Keratinocyte (primary cell): ENCODE measurements at regions not wholly inside any gene's neighbourhood (a gene's known extent, or its start where the extent isn't known, plus 50 kb on each side); places are given as distances from the start of the nearest gene placed in this dataset.
A peak's percentile ranks its signal among the peaks of the same experiment; 100 is the strongest.

Source experiments
- DNase-seq: peaks from one replicate; pipeline ENCODE4 v3.0.0-alpha.2; 2011; ENCODE audit warnings: low read depth, missing footprints, low spot score
- FAIRE-seq: peaks from 2 replicates; lab custom pipeline; 2011; peaks lifted over from hg19 to GRCh38; lab: Jason Lieb, UNC
- H2AFZ ChIP-seq: 2 replicates; pipeline ENCODE4 v1.6.0; 2012; ENCODE audit warnings: low read length, control low read depth, inconsistent platforms; ENCODE audit not compliant: control insufficient read depth
- H3K27ac ChIP-seq: 2 replicates; pipeline ENCODE4 v1.5.1; 2011; ENCODE audit warnings: low read length; ENCODE audit not compliant: control insufficient read depth, insufficient read depth
- H3K27me3 ChIP-seq: 3 replicates; pipeline ENCODE4 v1.6.0; 2011; ENCODE audit warnings: low read length; ENCODE audit not compliant: control insufficient read depth, insufficient read depth; ENCODE audit errors: extremely low read depth
- H3K36me3 ChIP-seq, 2 experiments: 2 replicates in 1 of 2; 3 replicates in 1 of 2; pipeline ENCODE4 v1.5.1; 2011; ENCODE audit warnings: low read length in 2 of 2, mild to moderate bottlenecking in 1 of 2; ENCODE audit not compliant: control insufficient read depth in 2 of 2, insufficient read depth in 2 of 2; ENCODE audit errors: extremely low read depth in 1 of 2
- H3K4me1 ChIP-seq: 3 replicates; pipeline ENCODE4 v1.5.1; 2011; ENCODE audit warnings: low read length; ENCODE audit not compliant: control insufficient read depth, insufficient read depth; ENCODE audit errors: extremely low read depth
- H3K4me2 ChIP-seq: 3 replicates; pipeline ENCODE4 v1.6.0; 2011; ENCODE audit warnings: low read depth, low read length; ENCODE audit not compliant: control insufficient read depth, insufficient read depth; ENCODE audit errors: extremely low read depth
- H3K4me3 ChIP-seq, 3 experiments: fragments of 200-600 bp in 1 of 3; sonication (generic) in 1 of 3; 2 replicates in 2 of 3; 3 replicates in 1 of 3; pipeline ENCODE4 v1.5.1; 2011 to 2016; ENCODE audit warnings: low read length in 3 of 3, mild to moderate bottlenecking in 3 of 3, control low read depth in 2 of 3, inconsistent platforms in 1 of 3, low read depth in 1 of 3, mixed read lengths in 1 of 3, mixed run types in 1 of 3, moderate library complexity in 1 of 3; ENCODE audit not compliant: control insufficient read depth in 2 of 3, insufficient read depth in 2 of 3; ENCODE audit errors: extremely low read depth in 1 of 3
- H3K79me2 ChIP-seq: 2 replicates; pipeline ENCODE4 v1.6.0; 2012; ENCODE audit warnings: low read length; ENCODE audit not compliant: control insufficient read depth, insufficient read depth
- H3K9ac ChIP-seq: 3 replicates; pipeline ENCODE4 v1.6.0; 2011; ENCODE audit warnings: low read length; ENCODE audit not compliant: control insufficient read depth, insufficient read depth; ENCODE audit errors: extremely low read depth
- H3K9me1 ChIP-seq: 3 replicates; pipeline ENCODE4 v1.6.0; 2011; ENCODE audit warnings: low read length; ENCODE audit not compliant: control insufficient read depth, insufficient read depth; ENCODE audit errors: extremely low read depth
- H3K9me3 ChIP-seq: 2 replicates; pipeline ENCODE4 v1.5.1; 2012; ENCODE audit warnings: low read depth, low read length; ENCODE audit not compliant: control insufficient read depth
- H4K20me1 ChIP-seq: 3 replicates; pipeline ENCODE4 v1.6.0; 2011; ENCODE audit warnings: low read length; ENCODE audit not compliant: control insufficient read depth, insufficient read depth; ENCODE audit errors: extremely low read depth
- CTCF ChIP-seq, 3 experiments: IDR thresholded peaks in 1 of 3; conservative IDR thresholded peaks in 1 of 3; optimal IDR thresholded peaks in 1 of 3; 2 replicates in 2 of 3; 3 replicates in 1 of 3; pipeline versions ENCODE3 to v1.5.1; 2011; ENCODE audit warnings: low read length in 3 of 3, mild to moderate bottlenecking in 3 of 3, moderate library complexity in 2 of 3, control low read depth in 1 of 3, inconsistent platforms in 1 of 3; ENCODE audit not compliant: insufficient read depth in 2 of 3; ENCODE audit errors: extremely low read depth in 1 of 3
- EZH2 ChIP-seq: IDR thresholded peaks from one replicate; pipeline ENCODE4 v1.6.1; 2012; ENCODE audit warnings: inconsistent platforms, mild to moderate bottlenecking, low read length, moderate library complexity
- dilution Hi-C: fragments of 300-500 bp; cut with MboI; formaldehyde crosslinking; loops from one replicate; pipeline ENCODE4 v1.7.0; 2020; ENCODE audit warnings: low sequenced_read_pairs; ENCODE audit not compliant: extremely low pct_ligation_motif_present

GRCh38 chr4:124943145-124943889 is 230.8 kb upstream of the ANKRD50 start:
- Histone ChIP-seq H2AFZ (peak overlapping the region; percentile 37), H3K9me3 (no peaks in the 10 kb centered on the region), H3K36me3 (no peaks in the 10 kb centered on the region), H3K4me3 (no peak overlapping the region), H3K4me1 (peaks cover 32% of the 10 kb centered on the region), H3K9ac (peak overlapping the region; percentile 12), H3K27me3 (no peaks in the 10 kb centered on the region), H4K20me1 (no peaks in the 10 kb centered on the region), H3K9me1 (no peaks in the 10 kb centered on the region), H3K4me2 (no peak overlapping the region), H3K79me2 (no peaks in the 10 kb centered on the region), H3K27ac (peak overlapping the region; percentile 70)
- DNase-seq (peak; percentile 5), FAIRE-seq (peak; percentile 96)
- dilution Hi-C loops = no loop called here
- TF ChIP-seq CTCF (optimal IDR thresholded peaks at IDR 0.05 in 1 of 3, IDR thresholded peaks at IDR 0.05 in 1 of 3, conservative IDR thresholded peaks at IDR 0.05 in 1 of 3; ENCODE audit: extremely low read depth in 1 of 3, insufficient read depth in 2 of 3, low read length in 3 of 3) (no peak), EZH2 (no peak)

GRCh38 chr4:124941267-124941666 is 228.7 kb upstream of the ANKRD50 start:
- Histone ChIP-seq H4K20me1 (no peaks in the 10 kb centered on the region), H2AFZ (peak overlapping the region; percentile 9), H3K27ac (peak overlapping the region; percentile 83), H3K27me3 (no peaks in the 10 kb centered on the region), H3K79me2 (no peaks in the 10 kb centered on the region), H3K4me1 (peaks cover 27% of the 10 kb centered on the region), H3K9me3 (no peaks in the 10 kb centered on the region), H3K36me3 (no peaks in the 10 kb centered on the region), H3K4me2 (peak overlapping the region; percentile 63), H3K4me3 (peak overlapping the region in 1 of 3 experiments; percentile 20), H3K9me1 (no peaks in the 10 kb centered on the region), H3K9ac (peak overlapping the region; percentile 32)
- TF ChIP-seq CTCF (optimal IDR thresholded peaks at IDR 0.05 in 1 of 3, IDR thresholded peaks at IDR 0.05 in 1 of 3, conservative IDR thresholded peaks at IDR 0.05 in 1 of 3; ENCODE audit: extremely low read depth in 1 of 3, insufficient read depth in 2 of 3, low read length in 3 of 3) (no peak), EZH2 (no peak)
- dilution Hi-C loops = no loop called here
- peak; percentile 79 for FAIRE-seq
- DNase-seq = peak; percentile 57
